H9 (cell line): ENCODE measurements at regions not wholly inside any gene's neighbourhood (a gene's known extent, or its start where the extent isn't known, plus 50 kb on each side); places are given as distances from the start of the nearest gene placed in this dataset.

Source experiments
- DNase-seq: peaks from one replicate; pipeline ENCODE4 v3.0.0-alpha.2; 2017
- H2AFZ ChIP-seq: one replicate; pipeline ENCODE4 v1.6.1; 2013; ENCODE audit warnings: mild to moderate bottlenecking, low read length, control low read depth, moderate library complexity
- H2AK5ac ChIP-seq: 2 replicates; pipeline ENCODE4 v1.6.1; 2013; ENCODE audit warnings: low read length, control low read depth, mixed read lengths; ENCODE audit not compliant: insufficient read length
- H2BK120ac ChIP-seq: one replicate; pipeline ENCODE4 v1.6.1; 2013; ENCODE audit warnings: low read depth, mild to moderate bottlenecking, low read length, control low read depth, inconsistent platforms; ENCODE audit not compliant: poor library complexity, severe bottlenecking
- H2BK12ac ChIP-seq: 2 replicates; pipeline ENCODE4 v1.6.1; 2013; ENCODE audit warnings: low read length, control low read depth, mixed read lengths, low read depth; ENCODE audit not compliant: insufficient read length
- H2BK15ac ChIP-seq: 2 replicates; pipeline ENCODE4 v1.6.1; 2013; ENCODE audit warnings: low read depth, low read length, control low read depth
- H2BK20ac ChIP-seq: one replicate; pipeline ENCODE4 v1.6.1; 2013; ENCODE audit warnings: low read depth, mild to moderate bottlenecking, low read length, control low read depth, inconsistent platforms; ENCODE audit not compliant: poor library complexity, severe bottlenecking
- H2BK5ac ChIP-seq: 2 replicates; pipeline ENCODE4 v1.6.1; 2013; ENCODE audit warnings: low read length, control low read depth, mixed read lengths; ENCODE audit not compliant: insufficient read length
- H3K14ac ChIP-seq: 2 replicates; pipeline ENCODE4 v1.6.1; 2013; ENCODE audit warnings: low read length, control low read depth; ENCODE audit not compliant: insufficient read depth
- H3K18ac ChIP-seq: 2 replicates; pipeline ENCODE4 v1.6.1; 2013; ENCODE audit warnings: low read depth, mild to moderate bottlenecking, mixed read lengths, low read length, control low read depth; ENCODE audit not compliant: insufficient read length
- H3K23ac ChIP-seq: 2 replicates; pipeline ENCODE4 v1.6.1; 2013; ENCODE audit warnings: low read length, control low read depth, mixed read lengths, low read depth; ENCODE audit not compliant: insufficient read length
- H3K23me2 ChIP-seq: 2 replicates; pipeline ENCODE4 v1.6.1; 2013; ENCODE audit warnings: low read depth, mild to moderate bottlenecking, mixed read lengths, low read length, control low read depth; ENCODE audit not compliant: insufficient read length, poor library complexity, severe bottlenecking
- H3K27ac ChIP-seq: 2 replicates; pipeline ENCODE4 v1.5.1; 2013; ENCODE audit warnings: low read length, control low read depth, mixed read lengths, low read depth; ENCODE audit not compliant: insufficient read length
- H3K27me3 ChIP-seq: 2 replicates; pipeline ENCODE4 v1.6.1; 2013; ENCODE audit warnings: low read length, control low read depth, inconsistent platforms; ENCODE audit not compliant: insufficient read depth
- H3K4ac ChIP-seq: 2 replicates; pipeline ENCODE4 v1.6.1; 2013; ENCODE audit warnings: low read depth, mild to moderate bottlenecking, control low read depth, inconsistent platforms, low read length, moderate library complexity
- H3K4me1 ChIP-seq: 2 replicates; pipeline ENCODE4 v1.6.1; 2013; ENCODE audit warnings: low read length, control low read depth, inconsistent platforms; ENCODE audit not compliant: insufficient read depth
- H3K4me2 ChIP-seq: 2 replicates; pipeline ENCODE4 v1.6.1; 2013; ENCODE audit warnings: low read length, control low read depth, mixed read lengths; ENCODE audit not compliant: insufficient read length, insufficient read depth
- H3K56ac ChIP-seq: 2 replicates; pipeline ENCODE4 v1.6.1; 2013; ENCODE audit warnings: low read depth, mild to moderate bottlenecking, mixed read lengths, low read length, control low read depth; ENCODE audit not compliant: insufficient read length
- H3K79me1 ChIP-seq: 2 replicates; pipeline ENCODE4 v1.6.1; 2013; ENCODE audit warnings: low read depth, mild to moderate bottlenecking, moderate library complexity, low read length, control low read depth, inconsistent platforms; ENCODE audit not compliant: insufficient read depth, poor library complexity, severe bottlenecking
- H3K79me2 ChIP-seq: 2 replicates; pipeline ENCODE4 v1.6.1; 2013; ENCODE audit warnings: low read length, control low read depth, inconsistent platforms; ENCODE audit not compliant: insufficient read depth
- H3K9ac ChIP-seq: 2 replicates; pipeline ENCODE4 v1.6.1; 2013; ENCODE audit warnings: low read length, control low read depth, mixed read lengths; ENCODE audit not compliant: insufficient read length; ENCODE audit errors: extremely low read depth
- H3K9me3 ChIP-seq: one replicate; pipeline ENCODE4 v1.6.1; 2013; ENCODE audit warnings: low read depth, low read length, inconsistent platforms; ENCODE audit not compliant: control insufficient read depth
- H3T11ph ChIP-seq: one replicate; pipeline ENCODE4 v1.6.1; 2013; ENCODE audit warnings: mild to moderate bottlenecking, low read length, control low read depth, inconsistent platforms
- H4K20me1 ChIP-seq: one replicate; pipeline ENCODE4 v1.6.1; 2013; ENCODE audit not compliant: control insufficient read depth, insufficient read length, insufficient read depth
- H4K5ac ChIP-seq: 2 replicates; pipeline ENCODE4 v1.6.1; 2013; ENCODE audit warnings: low read depth, mild to moderate bottlenecking, mixed read lengths, low read length, control low read depth; ENCODE audit not compliant: insufficient read length
- H4K8ac ChIP-seq: replicated peaks from 2 replicates; pipeline ENCODE4 v1.6.1; 2013; ENCODE audit warnings: low read length, control low read depth, mixed read lengths, low read depth; ENCODE audit not compliant: insufficient read length
- H4K91ac ChIP-seq: 2 replicates; pipeline ENCODE4 v1.6.1; 2013; ENCODE audit warnings: low read depth, mild to moderate bottlenecking, moderate library complexity, mixed read lengths, low read length, control low read depth; ENCODE audit not compliant: insufficient read length
- H3K27ac Mint-ChIP-seq, 3 experiments: 2 replicates in 2 of 3; 3 replicates in 1 of 3; pipeline ENCODE4 v1.8.0; 2020 to 2021; ENCODE audit warnings: mixed read lengths in 3 of 3, mild to moderate bottlenecking in 1 of 3, moderate library complexity in 1 of 3
- H3K27me3 Mint-ChIP-seq: 2 replicates; pipeline ENCODE4 v1.8.0; 2021; ENCODE audit warnings: low read depth, mild to moderate bottlenecking, moderate library complexity, mixed read lengths
- H3K36me3 Mint-ChIP-seq, 3 experiments: 2 replicates in 2 of 3; 3 replicates in 1 of 3; pipeline ENCODE4 v1.8.0; 2020 to 2021; ENCODE audit warnings: low read depth in 3 of 3, mixed read lengths in 3 of 3; ENCODE audit not compliant: insufficient read depth in 1 of 3
- H3K4me1 Mint-ChIP-seq, 2 experiments: 2 replicates each; pipeline ENCODE4 v1.8.0; 2020; ENCODE audit warnings: mixed read lengths in 2 of 2
- H3K4me3 Mint-ChIP-seq, 2 experiments: 2 replicates in 1 of 2; 3 replicates in 1 of 2; pipeline ENCODE4 v1.8.0; 2020 to 2021; ENCODE audit warnings: mild to moderate bottlenecking in 2 of 2, mixed read lengths in 2 of 2, moderate library complexity in 1 of 2
- H3K9me3 Mint-ChIP-seq, 2 experiments: 2 replicates in 1 of 2; 3 replicates in 1 of 2; pipeline ENCODE4 v1.8.0; 2020; ENCODE audit warnings: mild to moderate bottlenecking in 2 of 2, mixed read lengths in 2 of 2, moderate library complexity in 1 of 2
- WGBS: extraction: QIAGEN DNeasy Blood & Tissue Kit; methylation state at CpG from one replicate; pipeline ENCODE4 v1.1.7; 2013; ENCODE audit warnings: missing lambda C conversion rate, low lambda C conversion rate, mixed read lengths; ENCODE audit not compliant: insufficient read length; ENCODE audit errors: extremely low coverage; 5-methylcytosine and 5-hydroxymethylcytosine counted together
- TF ChIP-seq, protein P1 (sequence below): fragments of 200-600 bp; sonication (generic); conservative IDR thresholded peaks from 3 replicates; pipeline ENCODE4 v1.8.0; 2021; ENCODE audit warnings: antibody characterized with exemption, mild to moderate bottlenecking

GRCh38 chr6:76472858-76473257, 400.4 kb upstream of the IMPG1 start:
- H3K18ac ChIP-seq = no peak overlapping the region
- H3K4me1 ChIP-seq = no peaks in the 10 kb centered on the region
- no peak overlapping the region for H3K27ac Mint-ChIP-seq
- no peak overlapping the region for H3K4me2 ChIP-seq
- no peak overlapping the region for H3K9ac ChIP-seq
- H2BK20ac ChIP-seq = no peak overlapping the region
- no peak overlapping the region for H3K23ac ChIP-seq
- H3K4me3 Mint-ChIP-seq = no peak overlapping the region
- no peak for DNase-seq
- H2BK120ac ChIP-seq = no peak overlapping the region
- H2BK12ac ChIP-seq = no peak overlapping the region
- H3K23me2 ChIP-seq = no peaks in the 10 kb centered on the region
- no peak overlapping the region for H2BK5ac ChIP-seq
- H4K91ac ChIP-seq = no peak overlapping the region
- H2AFZ ChIP-seq = no peak overlapping the region
- no peaks in the 10 kb centered on the region; a peak in 3 of 5 replicates for H3K9me3 Mint-ChIP-seq
- no peak overlapping the region for H3K27ac ChIP-seq
- no peak overlapping the region for H4K5ac ChIP-seq
- H4K20me1 ChIP-seq = no peaks in the 10 kb centered on the region
- no peak overlapping the region for H3K4ac ChIP-seq
- H3K79me2 ChIP-seq = no peaks in the 10 kb centered on the region
- H2AK5ac ChIP-seq = no peak overlapping the region
- no CpG with 5 or more reads among the region's 2 CpGs for WGBS
- TF ChIP-seq, protein P1, sequence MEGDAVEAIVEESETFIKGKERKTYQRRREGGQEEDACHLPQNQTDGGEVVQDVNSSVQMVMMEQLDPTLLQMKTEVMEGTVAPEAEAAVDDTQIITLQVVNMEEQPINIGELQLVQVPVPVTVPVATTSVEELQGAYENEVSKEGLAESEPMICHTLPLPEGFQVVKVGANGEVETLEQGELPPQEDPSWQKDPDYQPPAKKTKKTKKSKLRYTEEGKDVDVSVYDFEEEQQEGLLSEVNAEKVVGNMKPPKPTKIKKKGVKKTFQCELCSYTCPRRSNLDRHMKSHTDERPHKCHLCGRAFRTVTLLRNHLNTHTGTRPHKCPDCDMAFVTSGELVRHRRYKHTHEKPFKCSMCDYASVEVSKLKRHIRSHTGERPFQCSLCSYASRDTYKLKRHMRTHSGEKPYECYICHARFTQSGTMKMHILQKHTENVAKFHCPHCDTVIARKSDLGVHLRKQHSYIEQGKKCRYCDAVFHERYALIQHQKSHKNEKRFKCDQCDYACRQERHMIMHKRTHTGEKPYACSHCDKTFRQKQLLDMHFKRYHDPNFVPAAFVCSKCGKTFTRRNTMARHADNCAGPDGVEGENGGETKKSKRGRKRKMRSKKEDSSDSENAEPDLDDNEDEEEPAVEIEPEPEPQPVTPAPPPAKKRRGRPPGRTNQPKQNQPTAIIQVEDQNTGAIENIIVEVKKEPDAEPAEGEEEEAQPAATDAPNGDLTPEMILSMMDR = no peak
- no peaks in the 10 kb centered on the region; the same call in none of the 2 replicates for H3K27me3 Mint-ChIP-seq
- no peak overlapping the region for H3K14ac ChIP-seq
- no peak overlapping the region for H3T11ph ChIP-seq
- H4K8ac ChIP-seq = no peak overlapping the region
- no peak overlapping the region for H3K56ac ChIP-seq
- H3K9me3 ChIP-seq = no peaks in the 10 kb centered on the region
- H3K27me3 ChIP-seq = no peaks in the 10 kb centered on the region
- peaks cover 0 to 2% (median 0%) of the 10 kb centered on the region in 3 experiments; a peak in 1 of 7 replicates for H3K36me3 Mint-ChIP-seq
- no peak overlapping the region for H2BK15ac ChIP-seq
- no peaks in the 10 kb centered on the region for H3K79me1 ChIP-seq
- H3K4me1 Mint-ChIP-seq = no peaks in the 10 kb centered on the region
